ENCODE measurements at regions not wholly inside any gene's neighbourhood (a gene's known extent, or its start where the extent isn't known, plus 50 kb on each side); places are given as distances from the start of the nearest gene placed in this dataset.

DNA sequence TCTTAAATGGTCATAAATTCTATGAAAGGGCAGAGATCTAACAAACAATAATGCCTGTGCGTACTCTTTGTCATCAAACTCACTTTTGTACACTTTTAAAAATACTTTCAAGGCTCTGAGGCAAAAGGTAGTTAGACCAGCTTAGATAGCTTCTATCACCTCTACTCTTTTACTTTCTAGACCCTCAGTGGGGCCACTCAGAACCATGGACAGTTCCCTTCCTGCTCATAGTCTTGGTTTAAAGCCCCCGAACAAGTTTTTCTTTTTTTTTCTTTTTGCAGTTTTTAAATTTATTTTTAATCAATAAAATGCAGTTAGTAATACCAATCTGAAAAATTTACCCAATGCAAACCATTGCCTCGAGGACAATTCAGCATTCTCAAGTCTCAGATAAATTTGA is 460.5 kb upstream of the CNKSR2 start:
- CTCF ChIA-PET, result no interaction called here
- BruUV-seq (replicated peaks), result no TSS peak
- intact Hi-C loops (cut with micrococcal nuclease; ENCODE audit: unreplicated experiment), result no loop called here
- Mint-ChIP-seq H3K4me1 (ENCODE audit: low read depth, unreplicated experiment) (no peaks in the 10 kb centered on the region), H3K27me3 (ENCODE audit: unreplicated experiment) (no peaks in the 10 kb centered on the region), H3K9me3 (ENCODE audit: low read depth, unreplicated experiment) (peaks cover 2% of the 10 kb centered on the region), H3K4me3 (ENCODE audit: low read depth, unreplicated experiment) (no peak overlapping the region), H3K36me3 (ENCODE audit: insufficient read depth, unreplicated experiment) (no peaks in the 10 kb centered on the region), H3K27ac (ENCODE audit: unreplicated experiment) (no peak overlapping the region)
- no peak for TF ChIP-seq CTCF (IDR thresholded peaks at IDR 0.05; ENCODE audit: unreplicated experiment)
- DNase-seq, result peak; percentile 11

GRCh38 chrX:20906571-20906970 is 467.6 kb upstream of the CNKSR2 start:
- Mint-ChIP-seq H3K36me3 (ENCODE audit: insufficient read depth, unreplicated experiment) (no peaks in the 10 kb centered on the region), H3K4me1 (ENCODE audit: low read depth, unreplicated experiment) (no peaks in the 10 kb centered on the region), H3K4me3 (ENCODE audit: low read depth, unreplicated experiment) (no peak overlapping the region), H3K27ac (ENCODE audit: unreplicated experiment) (no peak overlapping the region), H3K9me3 (ENCODE audit: low read depth, unreplicated experiment) (no peaks in the 10 kb centered on the region), H3K27me3 (ENCODE audit: unreplicated experiment) (no peaks in the 10 kb centered on the region)
- no peak for TF ChIP-seq CTCF (IDR thresholded peaks at IDR 0.05; ENCODE audit: unreplicated experiment)
- DNase-seq, result no peak
- BruUV-seq (replicated peaks), result no TSS peak
- CTCF ChIA-PET, result no interaction called here
- intact Hi-C loops (cut with micrococcal nuclease; ENCODE audit: unreplicated experiment), result no loop called here

GRCh38 chrX:20884565-20884964 is 489.7 kb upstream of the CNKSR2 start:
- intact Hi-C loops (cut with micrococcal nuclease; ENCODE audit: unreplicated experiment), result no loop called here
- BruUV-seq (replicated peaks), result no TSS peak
- TF ChIP-seq CTCF (IDR thresholded peaks at IDR 0.05; ENCODE audit: unreplicated experiment), result no peak

DNA sequence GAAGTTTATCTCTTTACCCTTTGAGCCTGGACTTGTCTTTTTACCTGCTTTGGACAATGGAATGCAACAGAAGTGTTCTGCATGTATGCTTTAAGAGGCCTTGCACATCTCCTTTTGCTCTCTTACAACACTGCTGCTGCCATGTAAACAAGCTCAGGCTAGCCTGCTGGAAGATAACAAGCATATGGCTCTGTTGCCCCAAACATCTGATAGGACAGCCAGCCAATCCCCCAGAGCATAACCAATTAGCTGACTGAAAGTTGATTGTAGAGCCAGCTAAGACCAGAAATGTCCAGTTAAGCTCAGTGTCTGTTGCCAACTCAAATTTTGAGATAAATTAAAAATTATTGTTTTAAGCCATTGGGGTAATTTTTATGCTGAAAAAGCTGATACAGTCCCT is 510.6 kb upstream of the CNKSR2 start:
- no peak overlapping the region for H3K27ac Mint-ChIP-seq (ENCODE audit: unreplicated experiment)
- H3K36me3 Mint-ChIP-seq (ENCODE audit: insufficient read depth, unreplicated experiment), result no peaks in the 10 kb centered on the region
- TF ChIP-seq CTCF (IDR thresholded peaks at IDR 0.05; ENCODE audit: unreplicated experiment), result no peak
- BruUV-seq (replicated peaks), result no TSS peak
- no peaks in the 10 kb centered on the region for H3K27me3 Mint-ChIP-seq (ENCODE audit: unreplicated experiment)
- H3K9me3 Mint-ChIP-seq (ENCODE audit: low read depth, unreplicated experiment), result peaks cover 5% of the 10 kb centered on the region
- intact Hi-C loops (cut with micrococcal nuclease; ENCODE audit: unreplicated experiment), result no loop called here
- no peak overlapping the region for H3K4me3 Mint-ChIP-seq (ENCODE audit: low read depth, unreplicated experiment)
- DNase-seq, result no peak
- CTCF ChIA-PET, result no interaction called here
- H3K4me1 Mint-ChIP-seq (ENCODE audit: low read depth, unreplicated experiment), result no peaks in the 10 kb centered on the region

More at GRCh38 chrX:20884565-20884964, 489.7 kb upstream of the CNKSR2 start:
- H3K27ac Mint-ChIP-seq (ENCODE audit: unreplicated experiment), result no peak overlapping the region
- H3K27me3 Mint-ChIP-seq (ENCODE audit: unreplicated experiment), result no peaks in the 10 kb centered on the region
- CTCF ChIA-PET, result no interaction called here
- no peak overlapping the region for H3K4me3 Mint-ChIP-seq (ENCODE audit: low read depth, unreplicated experiment)
- no peaks in the 10 kb centered on the region for H3K4me1 Mint-ChIP-seq (ENCODE audit: low read depth, unreplicated experiment)
- no peaks in the 10 kb centered on the region for H3K36me3 Mint-ChIP-seq (ENCODE audit: insufficient read depth, unreplicated experiment)
- peaks cover 2% of the 10 kb centered on the region for H3K9me3 Mint-ChIP-seq (ENCODE audit: low read depth, unreplicated experiment)
- no peak for DNase-seq
